Prostate gland (tissue), 2 donors: ENCODE measurements at regions not wholly inside any gene's neighbourhood (a gene's known extent, or its start where the extent isn't known, plus 50 kb on each side); places are given as distances from the start of the nearest gene placed in this dataset.
"Not testable (repeated sequence)": the region's sequence is repeated elsewhere in the genome, so short reads cannot be mapped to it uniquely, and the experiment has no call there.

ENCODE experiments used
- DNase-seq: peaks from one replicate; pipeline ENCODE4 v3.0.0-alpha.2; 2019; ENCODE audit warnings: low spot score
- H3K27ac ChIP-seq, 2 donors: fragments of 200-600 bp; sonication (generic); 2 replicates each; pipeline ENCODE4 v1.5.1; 2017 to 2019
- H3K27me3 ChIP-seq: fragments of 200-600 bp; sonication (generic); replicated peaks from 2 replicates; pipeline ENCODE4 v1.5.1; 2019; ENCODE audit not compliant: insufficient read depth
- H3K36me3 ChIP-seq, 2 donors: fragments of 200-600 bp; sonication (generic); 1 replicate in 1 of 2; 2 replicates in 1 of 2; pipeline versions ENCODE4 v1.5.1 to v1.8.1; 2017 to 2019
- H3K4me1 ChIP-seq: fragments of 200-600 bp; sonication (generic); replicated peaks from 2 replicates; pipeline ENCODE4 v1.5.1; 2019
- H3K4me3 ChIP-seq, 2 donors: fragments of 200-600 bp; sonication (generic); 2 replicates each; pipeline ENCODE4 v1.5.1; 2017 to 2019
- H3K9me3 ChIP-seq: fragments of 200-600 bp; sonication (generic); 2 replicates; pipeline ENCODE4 v1.5.1; 2017
- CTCF ChIP-seq, 4 experiments: fragments of 200-600 bp in 2 of 4; fragments of 450-650 bp in 2 of 4; sonication (generic) in 2 of 4; IDR thresholded peaks; 1 replicate in 3 of 4; 2 replicates in 1 of 4; pipeline ENCODE4 v1.5.1; 2016 to 2019; ENCODE audit warnings: antibody characterized with exemption in 4 of 4, mild to moderate bottlenecking in 2 of 4, moderate library complexity in 2 of 4
- POLR2A ChIP-seq: fragments of 450-650 bp; IDR thresholded peaks from one replicate; pipeline ENCODE4 v1.6.1; 2016; ENCODE audit warnings: antibody characterized with exemption, mild to moderate bottlenecking
- POLR2AphosphoS5 ChIP-seq: sonication (generic); formaldehyde crosslinking; IDR thresholded peaks from one replicate; pipeline ENCODE4 v1.6.1; 2017; ENCODE audit warnings: antibody characterized with exemption
- WGBS: methylation state at CpG from one replicate; pipeline ENCODE4 v1.1.5; 2018; 5-methylcytosine and 5-hydroxymethylcytosine counted together
- intact Hi-C: fragments of 100-400 bp; cut with DNase I; formaldehyde crosslinking; loops from one replicate; pipeline ENCODE4 v1.14.2; 2022

- Histone ChIP-seq H3K27ac (no peak overlapping the region), H3K9me3 (no peaks in the 10 kb centered on the region), H3K36me3 (no peaks in the 10 kb centered on the region), H3K4me3 (no peak overlapping the region), H3K4me1 (no peaks in the 10 kb centered on the region), H3K27me3 (no peaks in the 10 kb centered on the region)
- intact Hi-C loops: no loop called here
- DNase-seq: no peak
- WGBS: 61% methylated on average over 15 of the region's 15 CpGs
- TF ChIP-seq CTCF (IDR thresholded peaks at IDR 0.05): no peak
Observed at GRCh38 chr5:171724468-171725204, 61.0 kb upstream of the SMIM23 start.

GRCh38 chr5:171725205-171725601 lies 60.4 kb upstream of the SMIM23 start:
- TF ChIP-seq POLR2AphosphoS5 (no peak), CTCF (IDR thresholded peaks at IDR 0.05) (no peak), POLR2A (no peak)
- Histone ChIP-seq H3K27ac (no peak overlapping the region), H3K9me3 (no peaks in the 10 kb centered on the region), H3K36me3 (no peaks in the 10 kb centered on the region), H3K4me1 (no peaks in the 10 kb centered on the region), H3K4me3 (no peak overlapping the region), H3K27me3 (no peaks in the 10 kb centered on the region)
- WGBS: 43% methylated on average over 3 of the region's 3 CpGs
- intact Hi-C loops: no loop called here
- DNase-seq: no peak

GRCh38 chr5:171726819-171727218 lies 58.8 kb upstream of the SMIM23 start:
- intact Hi-C loops, H3K27ac ChIP-seq, DNase-seq, H3K4me1 ChIP-seq, H3K36me3 ChIP-seq, H3K27me3 ChIP-seq, H3K4me3 ChIP-seq, H3K9me3 ChIP-seq: not testable (repeated sequence)
- WGBS: 98% methylated on average over 2 of the region's 2 CpGs

- no peaks in the 10 kb centered on the region for H3K4me1 ChIP-seq
- no peaks in the 10 kb centered on the region for H3K27me3 ChIP-seq
- no peak overlapping the region for H3K27ac ChIP-seq
- WGBS: 87% methylated on average over 1 of the region's 1 CpG
- H3K9me3 ChIP-seq: no peaks in the 10 kb centered on the region
- H3K4me3 ChIP-seq: no peak overlapping the region
- intact Hi-C loops: no loop called here
- TF ChIP-seq POLR2AphosphoS5 (no peak), POLR2A (no peak), CTCF (IDR thresholded peaks at IDR 0.05) (no peak)
- no peaks in the 10 kb centered on the region for H3K36me3 ChIP-seq
- DNase-seq: no peak
Observed at GRCh38 chr5:171728686-171729085, 56.9 kb upstream of the SMIM23 start.
